ENCODE measurements at regions not wholly inside any gene's neighbourhood (a gene's known extent, or its start where the extent isn't known, plus 50 kb on each side); places are given as distances from the start of the nearest gene placed in this dataset.

- TF ChIP-seq NFRKB (IDR thresholded peaks at IDR 0.05) (no peak), SP1 (IDR thresholded peaks at IDR 0.05) (no peak), BHLHE40 (IDR thresholded peaks at IDR 0.05; ENCODE audit: borderline replicate concordance) (no peak), TARDBP (IDR thresholded peaks at IDR 0.05) (no peak), L3MBTL2 (conservative IDR thresholded peaks at IDR 0.05) (no peak), SUZ12 (IDR thresholded peaks at IDR 0.05) (no peak), FOXM1 (IDR thresholded peaks at IDR 0.05; ENCODE audit: borderline replicate concordance) (no peak), ARNT (IDR thresholded peaks at IDR 0.05) (no peak), CTBP1 (IDR thresholded peaks at IDR 0.05; ENCODE audit: borderline replicate concordance) (no peak), ELF4 (IDR thresholded peaks at IDR 0.05) (no peak), PKNOX1 (IDR thresholded peaks at IDR 0.05) (no peak), FOXK2 (IDR thresholded peaks at IDR 0.05) (no peak)
Observed at GRCh38 chr9:13896922-13897835, 416.8 kb downstream of the NFIB start.

All from HEK293T (cell line).